Effector memory CD8-positive, alpha-beta T cell (primary cell): ENCODE measurements at regions not wholly inside any gene's neighbourhood (a gene's known extent, or its start where the extent isn't known, plus 50 kb on each side); places are given as distances from the start of the nearest gene placed in this dataset.

Source experiments
- ATAC-seq: fragments of 150-1000 bp; cut with Tn5 transposase; replicated peaks from 2 replicates; pipeline ENCODE4 v1.10.0; 2021; ENCODE audit warnings: mild to moderate bottlenecking, moderate library complexity
- DNase-seq, 3 experiments: peaks; one replicate each; pipeline ENCODE4 v3.0.0; 2021
- H3K27ac Mint-ChIP-seq, 2 donors: one replicate each; pipeline ENCODE4 v1.8.0; 2022; ENCODE audit warnings: mild to moderate bottlenecking in 2 of 2, mixed read lengths in 2 of 2, moderate library complexity in 2 of 2
- H3K27me3 Mint-ChIP-seq, 2 donors: one replicate each; pipeline ENCODE4 v1.8.0; 2022; ENCODE audit warnings: mixed read lengths in 2 of 2
- H3K36me3 Mint-ChIP-seq: one replicate; pipeline ENCODE4 v1.8.0; 2022; ENCODE audit warnings: mild to moderate bottlenecking, moderate library complexity, mixed read lengths; ENCODE audit not compliant: insufficient read depth
- H3K4me1 Mint-ChIP-seq, 2 donors: one replicate each; pipeline ENCODE4 v1.8.0; 2022; ENCODE audit warnings: low read depth in 2 of 2, mixed read lengths in 2 of 2
- H3K4me3 Mint-ChIP-seq, 2 donors: one replicate each; pipeline ENCODE4 v1.8.0; 2022; ENCODE audit warnings: mild to moderate bottlenecking in 2 of 2, mixed read lengths in 2 of 2, moderate library complexity in 2 of 2
- H3K9me3 Mint-ChIP-seq, 2 donors: one replicate each; pipeline ENCODE4 v1.8.0; 2022; ENCODE audit warnings: mixed read lengths in 2 of 2

- no peaks in the 10 kb centered on the region for H3K4me1 Mint-ChIP-seq
Measured at GRCh38 chr9:13372510-13372909, 93.0 kb upstream of the MPDZ start.

GRCh38 chr9:13369431-13369830, 89.9 kb upstream of the MPDZ start:
- Mint-ChIP-seq H3K4me1 (no peaks in the 10 kb centered on the region), H3K27me3 (no peaks in the 10 kb centered on the region), H3K4me3 (no peak overlapping the region), H3K9me3 (peaks cover 3 to 7% of the 10 kb centered on the region in 2 donors), H3K36me3 (no peaks in the 10 kb centered on the region), H3K27ac (no peak overlapping the region)
- ATAC-seq = no peak
- no peak for DNase-seq

More at GRCh38 chr9:13372510-13372909, 93.0 kb upstream of the MPDZ start:
- peaks cover 6% of the 10 kb centered on the region in 2 donors for H3K9me3 Mint-ChIP-seq
- H3K4me3 Mint-ChIP-seq = no peak overlapping the region
- H3K36me3 Mint-ChIP-seq = no peaks in the 10 kb centered on the region
- DNase-seq = no peak
- no peak for ATAC-seq
- no peaks in the 10 kb centered on the region for H3K27me3 Mint-ChIP-seq
- H3K27ac Mint-ChIP-seq = no peak overlapping the region

- Mint-ChIP-seq H3K27ac (no peak overlapping the region), H3K4me1 (no peaks in the 10 kb centered on the region), H3K9me3 (peaks cover 7% of the 10 kb centered on the region in 2 donors), H3K36me3 (no peaks in the 10 kb centered on the region), H3K27me3 (no peaks in the 10 kb centered on the region), H3K4me3 (no peak overlapping the region)
- DNase-seq (no peak), ATAC-seq (no peak)
Measured at GRCh38 chr9:13367784-13368183, 88.3 kb upstream of the MPDZ start.

- H3K36me3 Mint-ChIP-seq = no peaks in the 10 kb centered on the region
- DNase-seq = no peak
- no peaks in the 10 kb centered on the region for H3K4me1 Mint-ChIP-seq
- ATAC-seq = no peak
- H3K9me3 Mint-ChIP-seq = peaks cover 7% of the 10 kb centered on the region in 2 donors
- no peak overlapping the region for H3K27ac Mint-ChIP-seq
- no peak overlapping the region for H3K4me3 Mint-ChIP-seq
- no peaks in the 10 kb centered on the region for H3K27me3 Mint-ChIP-seq
Measured at GRCh38 chr9:13364271-13365000, 84.9 kb upstream of the MPDZ start.

- H3K36me3 Mint-ChIP-seq = no peaks in the 10 kb centered on the region
- no peaks in the 10 kb centered on the region for H3K4me1 Mint-ChIP-seq
- ATAC-seq (no peak), DNase-seq (no peak)
- H3K4me3 Mint-ChIP-seq = no peak overlapping the region
- H3K9me3 Mint-ChIP-seq = peaks cover under 1 to 9% of the 10 kb centered on the region in 2 donors
- no peaks in the 10 kb centered on the region for H3K27me3 Mint-ChIP-seq
- no peak overlapping the region for H3K27ac Mint-ChIP-seq
Measured at GRCh38 chr9:13361076-13361475, 81.6 kb upstream of the MPDZ start.

- Mint-ChIP-seq H3K36me3 (no peaks in the 10 kb centered on the region), H3K27ac (no peak overlapping the region), H3K4me1 (no peaks in the 10 kb centered on the region), H3K9me3 (peaks cover 0 to 6% of the 10 kb centered on the region in 2 donors), H3K4me3 (no peak overlapping the region), H3K27me3 (no peaks in the 10 kb centered on the region)
- DNase-seq = no peak
- ATAC-seq = no peak
Measured at GRCh38 chr9:13360188-13360587, 80.7 kb upstream of the MPDZ start.

GRCh38 chr9:13358128-13358527, 78.6 kb upstream of the MPDZ start:
- H3K27me3 Mint-ChIP-seq = no peaks in the 10 kb centered on the region
- H3K36me3 Mint-ChIP-seq = no peaks in the 10 kb centered on the region
- H3K27ac Mint-ChIP-seq = no peak overlapping the region
- H3K4me1 Mint-ChIP-seq = no peaks in the 10 kb centered on the region
- no peak overlapping the region for H3K4me3 Mint-ChIP-seq
- peaks cover 0 to 6% of the 10 kb centered on the region in 2 donors for H3K9me3 Mint-ChIP-seq
- ATAC-seq (no peak), DNase-seq (no peak)

GRCh38 chr9:13354733-13355132, 75.2 kb upstream of the MPDZ start:
- no peak overlapping the region for H3K27ac Mint-ChIP-seq
- H3K4me3 Mint-ChIP-seq = no peak overlapping the region

GRCh38 chr9:13352451-13352979, 73.0 kb upstream of the MPDZ start:
- H3K9me3 Mint-ChIP-seq = peaks cover 0 to 5% of the 10 kb centered on the region in 2 donors

More at GRCh38 chr9:13354733-13355132, 75.2 kb upstream of the MPDZ start:
- no peaks in the 10 kb centered on the region for H3K4me1 Mint-ChIP-seq
- no peaks in the 10 kb centered on the region for H3K36me3 Mint-ChIP-seq
- peaks cover 0 to 3% of the 10 kb centered on the region in 2 donors for H3K9me3 Mint-ChIP-seq
- ATAC-seq (no peak), DNase-seq (no peak)
- no peaks in the 10 kb centered on the region for H3K27me3 Mint-ChIP-seq

GRCh38 chr9:13351778-13352386, 72.4 kb upstream of the MPDZ start:
- no peaks in the 10 kb centered on the region for H3K4me1 Mint-ChIP-seq
- H3K9me3 Mint-ChIP-seq = peaks cover 0 to 5% of the 10 kb centered on the region in 2 donors
- ATAC-seq (no peak), DNase-seq (no peak)
- H3K27me3 Mint-ChIP-seq = no peaks in the 10 kb centered on the region
- H3K36me3 Mint-ChIP-seq = no peaks in the 10 kb centered on the region
- no peak overlapping the region for H3K4me3 Mint-ChIP-seq
- no peak overlapping the region for H3K27ac Mint-ChIP-seq

More at GRCh38 chr9:13352451-13352979, 73.0 kb upstream of the MPDZ start:
- no peaks in the 10 kb centered on the region for H3K36me3 Mint-ChIP-seq
- no peak overlapping the region for H3K4me3 Mint-ChIP-seq
- ATAC-seq = no peak
- no peak overlapping the region for H3K27ac Mint-ChIP-seq
- H3K27me3 Mint-ChIP-seq = no peaks in the 10 kb centered on the region
- no peak for DNase-seq
- no peaks in the 10 kb centered on the region for H3K4me1 Mint-ChIP-seq

- ATAC-seq (no peak), DNase-seq (no peak)
- Mint-ChIP-seq H3K27ac (no peak overlapping the region), H3K9me3 (peaks cover 5 to 16% of the 10 kb centered on the region in 2 donors), H3K4me3 (no peak overlapping the region), H3K4me1 (no peaks in the 10 kb centered on the region), H3K36me3 (no peaks in the 10 kb centered on the region), H3K27me3 (no peaks in the 10 kb centered on the region)
Measured at GRCh38 chr9:13332571-13332970, 53.1 kb upstream of the MPDZ start.

- no peak for DNase-seq
- H3K36me3 Mint-ChIP-seq = no peaks in the 10 kb centered on the region
- H3K9me3 Mint-ChIP-seq = peaks cover 9 to 28% of the 10 kb centered on the region in 2 donors
- no peak overlapping the region for H3K4me3 Mint-ChIP-seq
- no peaks in the 10 kb centered on the region for H3K4me1 Mint-ChIP-seq
- no peak overlapping the region for H3K27ac Mint-ChIP-seq
- no peaks in the 10 kb centered on the region for H3K27me3 Mint-ChIP-seq
- ATAC-seq = no peak
Measured at GRCh38 chr9:13331320-13331719, 51.8 kb upstream of the MPDZ start.

GRCh38 chr9:13330396-13331004, 51.0 kb upstream of the MPDZ start:
- H3K9me3 Mint-ChIP-seq = peaks cover 7 to 28% of the 10 kb centered on the region in 2 donors
- H3K27ac Mint-ChIP-seq = no peak overlapping the region
- ATAC-seq = no peak
- no peaks in the 10 kb centered on the region for H3K36me3 Mint-ChIP-seq
- no peaks in the 10 kb centered on the region for H3K4me1 Mint-ChIP-seq
- DNase-seq = no peak
- H3K27me3 Mint-ChIP-seq = no peaks in the 10 kb centered on the region
- no peak overlapping the region for H3K4me3 Mint-ChIP-seq
